Activated CD8-positive, alpha-beta T cell treated with anti-CD3 and anti-CD28 coated beads, Interleukin-2, amount 10 ng/mL, durations not matched to agents 7 days and 5 days (primary cell): ENCODE measurements at regions not wholly inside any gene's neighbourhood (a gene's known extent, or its start where the extent isn't known, plus 50 kb on each side); places are given as distances from the start of the nearest gene placed in this dataset.

ENCODE experiments used
- ATAC-seq: fragments of 150-1000 bp; cut with Tn5 transposase; one replicate; pipeline ENCODE4 v1.10.0; 2021; ENCODE audit warnings: moderate library complexity
- CTCF ChIA-PET: fragments of 350-600 bp; sonication (Branson Sonifier 250); formaldehyde crosslinking; loops from one replicate; lab custom pipeline; 2021; ENCODE audit warnings: antibody characterized with exemption; lab: Charles Lee
- POLR2A ChIA-PET: fragments of 350-600 bp; sonication (Branson Sonifier 250); formaldehyde crosslinking; loops from one replicate; lab custom pipeline; 2021; ENCODE audit warnings: antibody characterized with exemption; lab: Charles Lee
- DNase-seq: peaks from one replicate; pipeline ENCODE4 v3.0.0-alpha.2; 2020
- H3K27ac Mint-ChIP-seq: one replicate; pipeline ENCODE4 v1.8.0; 2021; ENCODE audit warnings: mild to moderate bottlenecking, mixed read lengths
- H3K27me3 Mint-ChIP-seq: one replicate; pipeline ENCODE4 v1.8.0; 2021; ENCODE audit warnings: low read depth, mixed read lengths
- H3K36me3 Mint-ChIP-seq: one replicate; pipeline ENCODE4 v1.8.0; 2021; ENCODE audit warnings: low read depth, mixed read lengths
- H3K4me1 Mint-ChIP-seq: one replicate; pipeline ENCODE4 v1.8.0; 2021; ENCODE audit warnings: low read depth, mixed read lengths
- H3K4me3 Mint-ChIP-seq: one replicate; pipeline ENCODE4 v1.8.0; 2021; ENCODE audit warnings: mild to moderate bottlenecking, mixed read lengths
- H3K9me3 Mint-ChIP-seq: one replicate; pipeline ENCODE4 v1.8.0; 2022; ENCODE audit warnings: mixed read lengths; ENCODE audit not compliant: insufficient read depth

- no peak for ATAC-seq
- CTCF ChIA-PET, result no interaction called here
- POLR2A ChIA-PET, result no interaction called here
- Mint-ChIP-seq H3K27me3 (no peaks in the 10 kb centered on the region), H3K4me3 (no peak overlapping the region), H3K9me3 (peaks cover 7% of the 10 kb centered on the region), H3K36me3 (no peaks in the 10 kb centered on the region), H3K4me1 (no peaks in the 10 kb centered on the region), H3K27ac (no peak overlapping the region)
- no peak for DNase-seq
These were observed 814.5 kb downstream of the RPS29 start for GRCh38 chr14:48771717-48772116.

DNA sequence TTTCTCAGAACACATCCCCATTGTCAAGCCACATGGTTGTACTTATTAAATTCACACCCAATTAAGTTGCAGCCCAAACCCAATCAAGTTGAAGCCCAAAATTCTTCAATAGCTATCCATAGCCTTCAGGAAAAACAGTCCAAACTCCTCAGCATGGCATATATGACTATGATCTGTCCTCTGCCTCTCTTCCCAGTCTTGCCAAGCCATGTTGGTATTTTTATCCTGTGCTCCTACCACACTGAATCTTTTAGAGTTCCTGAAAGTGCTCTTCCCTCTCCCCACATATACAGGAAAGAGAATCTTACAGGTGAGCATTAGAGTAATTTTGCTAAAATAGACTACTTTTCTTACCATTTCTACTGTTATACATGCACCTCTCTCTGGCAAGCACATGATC lies 834.9 kb downstream of the RPS29 start:
- ChIA-PET CTCF (no interaction called here), POLR2A (no interaction called here)
- ATAC-seq (no peak), DNase-seq (no peak)
- no peaks in the 10 kb centered on the region for H3K4me1 Mint-ChIP-seq
- H3K27ac Mint-ChIP-seq, result no peak overlapping the region
- H3K4me3 Mint-ChIP-seq, result no peak overlapping the region
- no peaks in the 10 kb centered on the region for H3K27me3 Mint-ChIP-seq
- peaks cover 5% of the 10 kb centered on the region for H3K9me3 Mint-ChIP-seq
- H3K36me3 Mint-ChIP-seq, result no peaks in the 10 kb centered on the region

DNA sequence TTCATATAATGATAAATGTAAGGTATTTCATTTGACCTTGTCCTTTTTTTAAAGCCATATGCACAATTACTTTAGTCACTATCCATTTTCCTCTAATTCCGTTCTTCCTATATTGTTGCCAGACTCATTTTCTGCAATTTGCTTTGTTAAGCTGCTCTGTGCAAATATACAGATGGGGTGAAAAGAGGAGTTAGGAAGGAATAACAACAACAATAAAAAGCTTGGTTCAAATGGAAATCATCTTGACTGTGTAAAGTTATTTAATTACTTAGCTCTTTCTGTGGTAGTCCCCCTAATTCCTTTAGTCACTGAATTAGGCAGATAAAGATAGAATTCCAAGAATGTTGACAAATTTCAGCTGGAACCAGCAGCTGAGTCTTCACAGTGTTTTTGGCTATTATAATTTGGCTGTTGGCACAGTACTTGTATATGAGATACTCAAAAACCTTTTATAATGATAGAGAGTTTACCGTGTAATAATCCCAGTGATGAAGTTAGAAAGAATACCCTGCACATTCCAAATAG lies 838.0 kb downstream of the RPS29 start:
- CTCF ChIA-PET, result no interaction called here
- H3K36me3 Mint-ChIP-seq, result no peaks in the 10 kb centered on the region
- H3K27me3 Mint-ChIP-seq, result no peaks in the 10 kb centered on the region
- no peaks in the 10 kb centered on the region for H3K9me3 Mint-ChIP-seq
- no peak overlapping the region for H3K4me3 Mint-ChIP-seq
- POLR2A ChIA-PET, result no interaction called here
- DNase-seq (no peak), ATAC-seq (no peak)
- H3K4me1 Mint-ChIP-seq, result no peaks in the 10 kb centered on the region
- no peak overlapping the region for H3K27ac Mint-ChIP-seq

DNA sequence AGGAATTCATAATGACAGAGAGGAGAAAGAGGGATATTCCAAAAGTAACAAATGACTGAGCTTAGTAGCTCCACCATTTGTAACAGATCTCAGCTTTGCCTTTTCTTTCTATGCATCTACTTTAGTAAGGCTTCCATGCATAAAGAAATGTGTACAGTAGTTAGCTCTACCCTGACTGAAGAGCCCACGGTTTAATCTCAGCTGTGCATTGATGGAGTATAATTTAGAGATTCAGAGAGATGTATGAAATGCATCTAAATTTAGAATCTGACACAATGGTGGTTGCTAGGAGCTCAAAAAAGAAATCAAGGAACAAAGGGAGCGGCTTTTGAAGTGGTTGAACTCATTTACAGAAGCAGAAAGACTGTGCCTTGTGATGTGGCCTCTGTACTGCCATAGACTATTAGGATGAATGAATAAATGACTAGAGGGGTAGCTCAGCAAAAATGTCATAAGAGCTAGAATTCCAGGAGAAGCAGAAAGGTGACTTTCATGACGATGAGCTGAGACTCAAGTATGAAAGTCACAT lies 838.6 kb downstream of the RPS29 start:
- Mint-ChIP-seq H3K4me1 (no peaks in the 10 kb centered on the region), H3K27me3 (no peaks in the 10 kb centered on the region), H3K9me3 (no peaks in the 10 kb centered on the region), H3K27ac (no peak overlapping the region), H3K4me3 (no peak overlapping the region), H3K36me3 (no peaks in the 10 kb centered on the region)
- no peak for DNase-seq
- ATAC-seq, result no peak
- ChIA-PET POLR2A (no interaction called here), CTCF (no interaction called here)

DNA sequence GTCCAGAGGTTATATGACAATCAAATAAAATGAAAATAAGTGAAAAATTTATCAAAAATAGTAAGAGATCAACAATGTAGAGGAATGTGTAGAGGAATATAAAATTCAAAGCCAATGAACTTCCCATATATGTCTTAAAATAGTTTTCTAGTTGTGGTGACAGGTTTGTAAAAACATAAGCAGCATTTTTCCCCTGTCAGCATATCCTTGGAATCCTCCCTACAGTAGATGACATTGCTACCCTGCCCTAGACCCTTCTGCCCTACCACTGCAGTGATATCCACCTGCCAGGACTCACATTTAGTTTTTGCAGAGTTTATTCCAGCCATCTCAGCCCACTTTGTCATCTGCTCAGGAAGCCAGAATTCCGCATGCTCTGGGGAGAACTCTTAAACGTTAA lies 842.0 kb downstream of the RPS29 start:
- CTCF ChIA-PET, result no interaction called here

GRCh38 chr14:48738186-48738925 lies 847.8 kb downstream of the RPS29 start:
- ATAC-seq, result no peak
- ChIA-PET CTCF (no interaction called here), POLR2A (no interaction called here)
- Mint-ChIP-seq H3K36me3 (no peaks in the 10 kb centered on the region), H3K27ac (no peak overlapping the region), H3K27me3 (no peaks in the 10 kb centered on the region), H3K9me3 (peaks cover 3% of the 10 kb centered on the region), H3K4me1 (no peaks in the 10 kb centered on the region), H3K4me3 (no peak overlapping the region)
- no peak for DNase-seq

More for the DNA sequence above, 842.0 kb downstream of the RPS29 start:
- POLR2A ChIA-PET, result no interaction called here
- no peaks in the 10 kb centered on the region for H3K9me3 Mint-ChIP-seq
- H3K27ac Mint-ChIP-seq, result no peak overlapping the region
- H3K4me1 Mint-ChIP-seq, result no peaks in the 10 kb centered on the region
- no peak for ATAC-seq
- no peak overlapping the region for H3K4me3 Mint-ChIP-seq
- no peak for DNase-seq
- H3K27me3 Mint-ChIP-seq, result no peaks in the 10 kb centered on the region
- H3K36me3 Mint-ChIP-seq, result no peaks in the 10 kb centered on the region

DNA sequence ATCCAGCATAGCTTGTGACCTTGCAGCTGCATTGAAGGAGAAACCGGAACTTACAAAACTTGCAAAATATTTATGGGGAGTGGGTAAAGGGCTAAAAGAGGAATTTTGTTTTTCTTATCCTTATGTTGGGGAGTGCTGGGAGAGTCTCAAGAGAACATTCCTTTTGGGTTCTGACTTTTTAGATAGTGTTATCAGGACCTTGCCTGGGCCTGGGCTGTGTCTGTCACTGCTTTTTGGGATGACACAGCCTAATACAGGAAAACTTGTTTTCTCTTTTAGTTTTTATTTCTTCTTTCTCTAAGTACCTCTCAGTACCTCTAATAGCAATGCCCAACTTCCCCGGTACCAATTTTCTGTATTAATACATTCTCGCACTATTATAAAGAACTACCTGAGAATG lies 850.6 kb downstream of the RPS29 start:
- CTCF ChIA-PET, result no interaction called here
- no peaks in the 10 kb centered on the region for H3K27me3 Mint-ChIP-seq
- H3K4me3 Mint-ChIP-seq, result no peak overlapping the region

DNA sequence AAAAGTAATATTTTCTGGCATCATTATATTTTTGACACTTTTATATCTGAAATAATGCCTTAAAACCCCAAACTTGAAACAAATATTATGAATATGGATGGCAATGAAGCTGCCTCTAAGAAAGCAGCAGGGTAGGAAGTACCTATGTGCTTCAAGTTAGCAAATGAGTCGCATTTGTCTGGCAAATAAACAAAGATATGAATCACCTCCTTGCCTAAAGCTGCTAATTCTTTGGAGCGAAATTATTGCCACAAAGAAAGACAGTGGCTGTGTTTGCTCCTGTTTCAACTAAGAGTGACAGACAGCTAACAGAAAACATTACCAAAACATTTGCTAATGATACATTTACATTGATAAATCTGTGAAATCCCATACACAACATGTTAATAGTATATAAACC lies 854.9 kb downstream of the RPS29 start:
- DNase-seq (no peak), ATAC-seq (no peak)
- CTCF ChIA-PET, result no interaction called here
- no peaks in the 10 kb centered on the region for H3K27me3 Mint-ChIP-seq
- no peak overlapping the region for H3K27ac Mint-ChIP-seq
- peaks cover 3% of the 10 kb centered on the region for H3K9me3 Mint-ChIP-seq
- no peak overlapping the region for H3K4me3 Mint-ChIP-seq
- H3K36me3 Mint-ChIP-seq, result no peaks in the 10 kb centered on the region
- H3K4me1 Mint-ChIP-seq, result no peaks in the 10 kb centered on the region
- POLR2A ChIA-PET, result no interaction called here

More for the DNA sequence above, 850.6 kb downstream of the RPS29 start:
- POLR2A ChIA-PET, result no interaction called here
- peaks cover 3% of the 10 kb centered on the region for H3K9me3 Mint-ChIP-seq
- no peaks in the 10 kb centered on the region for H3K4me1 Mint-ChIP-seq
- no peak for ATAC-seq
- no peak for DNase-seq
- H3K36me3 Mint-ChIP-seq, result no peaks in the 10 kb centered on the region
- H3K27ac Mint-ChIP-seq, result no peak overlapping the region

DNA sequence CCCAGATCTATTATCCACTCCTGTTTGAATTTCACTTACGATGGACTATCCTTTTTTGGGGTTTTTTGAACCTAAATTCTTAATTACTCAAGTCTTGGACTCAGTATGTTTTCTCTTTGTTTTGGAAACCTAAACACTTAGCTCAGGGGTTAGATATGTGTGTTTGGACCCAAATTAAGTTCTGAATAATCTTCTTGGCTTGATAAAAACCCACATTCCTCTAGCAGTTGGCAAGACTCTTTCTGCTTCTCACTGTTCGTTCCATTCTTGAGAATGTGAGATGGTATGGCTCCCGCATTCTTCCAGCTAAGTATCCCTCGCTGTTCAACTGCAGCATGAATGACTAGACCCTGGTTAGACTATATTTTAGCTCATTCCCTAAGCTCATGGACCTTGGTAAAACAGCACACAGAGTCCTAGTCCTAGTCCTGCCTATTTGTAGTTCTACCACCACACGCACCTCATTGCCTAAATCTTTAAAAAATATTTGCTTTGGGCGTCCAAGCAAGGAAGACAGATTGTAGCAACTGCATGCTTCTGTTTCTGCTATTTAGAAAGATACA lies 860.0 kb downstream of the RPS29 start:
- no peak for ATAC-seq
- POLR2A ChIA-PET, result no interaction called here

GRCh38 chr14:48725051-48725734 lies 861.0 kb downstream of the RPS29 start:
- ATAC-seq, result no peak
- H3K4me3 Mint-ChIP-seq, result no peak overlapping the region
- H3K4me1 Mint-ChIP-seq, result no peaks in the 10 kb centered on the region
- H3K27ac Mint-ChIP-seq, result no peak overlapping the region
- H3K9me3 Mint-ChIP-seq, result no peaks in the 10 kb centered on the region
- POLR2A ChIA-PET, result no interaction called here
- CTCF ChIA-PET, result no interaction called here
- H3K36me3 Mint-ChIP-seq, result no peaks in the 10 kb centered on the region
- no peaks in the 10 kb centered on the region for H3K27me3 Mint-ChIP-seq
- no peak for DNase-seq

More for the DNA sequence above, 860.0 kb downstream of the RPS29 start:
- Mint-ChIP-seq H3K27me3 (no peaks in the 10 kb centered on the region), H3K4me1 (no peaks in the 10 kb centered on the region), H3K27ac (no peak overlapping the region), H3K36me3 (no peaks in the 10 kb centered on the region), H3K9me3 (no peaks in the 10 kb centered on the region), H3K4me3 (no peak overlapping the region)
- DNase-seq, result no peak
- CTCF ChIA-PET, result no interaction called here

GRCh38 chr14:48723841-48724495 lies 862.2 kb downstream of the RPS29 start:
- DNase-seq (no peak), ATAC-seq (no peak)
- ChIA-PET CTCF (no interaction called here), POLR2A (no interaction called here)
- Mint-ChIP-seq H3K4me1 (no peaks in the 10 kb centered on the region), H3K9me3 (no peaks in the 10 kb centered on the region), H3K27ac (no peak overlapping the region), H3K27me3 (no peaks in the 10 kb centered on the region), H3K36me3 (no peaks in the 10 kb centered on the region), H3K4me3 (no peak overlapping the region)

DNA sequence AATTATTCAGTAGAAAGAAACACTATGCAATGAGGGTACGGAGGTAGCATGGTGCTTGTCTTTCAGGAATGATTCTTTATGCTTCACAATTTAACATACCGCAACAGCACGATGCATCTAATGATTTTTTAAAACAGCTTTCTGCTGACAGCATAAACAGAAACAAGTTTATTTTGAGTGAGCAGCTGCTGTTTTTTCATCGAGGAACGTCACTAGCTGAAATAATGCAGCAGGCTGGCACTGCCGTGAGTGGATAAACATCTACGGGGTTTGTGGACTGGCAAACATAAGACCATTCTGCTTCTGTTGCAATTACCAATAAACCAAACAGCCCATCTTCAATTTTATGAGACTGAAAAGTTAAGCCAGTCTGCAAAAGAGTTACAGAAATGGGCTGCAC lies 871.8 kb downstream of the RPS29 start:
- POLR2A ChIA-PET, result no interaction called here
- no peak for ATAC-seq
- Mint-ChIP-seq H3K9me3 (no peaks in the 10 kb centered on the region), H3K4me3 (no peak overlapping the region), H3K36me3 (no peaks in the 10 kb centered on the region), H3K4me1 (no peaks in the 10 kb centered on the region), H3K27ac (no peak overlapping the region), H3K27me3 (no peaks in the 10 kb centered on the region)
- DNase-seq, result no peak
- CTCF ChIA-PET, result no interaction called here
